ENCODE measurements at regions not wholly inside any gene's neighbourhood (a gene's known extent, or its start where the extent isn't known, plus 50 kb on each side); places are given as distances from the start of the nearest gene placed in this dataset.

DNA sequence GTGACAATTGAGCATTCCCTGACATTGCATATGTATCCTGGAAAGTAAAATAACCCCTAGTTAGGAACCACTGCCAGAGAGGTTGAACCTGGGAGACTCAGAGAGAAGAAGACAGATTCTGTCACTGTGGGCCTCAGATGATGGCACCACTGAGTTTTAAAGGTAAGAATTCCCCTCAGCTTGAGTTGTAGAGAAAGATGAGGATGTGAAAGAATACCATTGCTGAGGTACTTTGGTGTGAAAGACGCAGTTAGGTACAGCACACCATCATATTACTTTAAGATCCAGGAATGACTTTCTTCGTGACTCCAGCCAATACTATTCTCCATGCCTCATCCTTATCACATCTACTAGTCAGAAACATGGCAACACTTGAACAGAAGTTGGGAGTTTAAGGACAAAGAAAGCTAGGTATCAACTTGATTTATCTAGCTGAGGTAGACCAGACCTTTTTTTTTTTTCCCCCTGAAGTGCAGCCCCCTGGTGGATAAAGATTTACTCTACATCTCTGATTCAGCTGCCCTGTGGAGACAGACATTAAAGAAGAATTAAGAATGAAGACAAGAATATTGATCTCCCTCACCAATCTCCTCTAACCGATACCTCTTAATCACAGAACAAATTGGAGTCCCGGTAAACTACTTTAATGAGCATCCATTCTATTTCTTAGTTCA lies 630.5 kb upstream of the FANCL start:
- FAIRE-seq, result no peak

DNA sequence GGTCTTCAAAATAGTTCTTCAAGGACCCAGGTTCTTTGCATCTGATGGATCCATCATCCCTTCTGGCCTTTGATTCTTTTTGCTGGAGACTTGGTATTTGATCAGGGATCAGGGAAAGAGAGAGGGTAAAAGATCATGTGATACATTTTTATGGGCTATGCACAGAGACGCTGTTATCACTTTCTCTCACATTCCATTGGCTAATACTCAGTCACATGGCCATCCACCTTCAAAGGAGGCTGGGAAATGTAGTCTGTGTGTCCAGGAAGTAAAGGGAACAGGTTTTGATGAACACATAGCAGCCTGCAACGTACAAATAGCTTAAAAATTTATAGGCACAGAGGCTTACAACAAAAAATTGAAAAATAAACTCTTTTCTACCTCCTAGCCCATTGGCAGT lies 629.6 kb upstream of the FANCL start:
- FAIRE-seq, result no peak

DNA sequence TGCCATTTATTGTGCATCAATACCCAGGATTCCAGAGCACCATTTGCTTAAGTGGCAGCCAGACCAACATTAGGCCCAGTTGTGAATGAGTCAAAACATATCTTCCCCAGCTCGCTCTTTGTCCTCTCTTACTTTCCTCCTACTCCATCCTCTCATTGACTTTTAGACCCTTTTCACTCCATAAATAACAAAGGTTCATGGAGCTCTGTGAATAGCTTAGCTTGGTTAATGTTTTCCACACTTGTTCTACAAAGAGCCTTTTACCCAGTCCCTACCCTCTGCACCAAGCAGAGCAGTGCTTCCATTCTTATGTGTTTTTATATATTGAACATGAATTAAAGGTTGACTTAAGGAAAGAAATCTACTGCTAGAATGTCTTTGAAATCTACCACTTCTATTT lies 625.8 kb upstream of the FANCL start:
- no peak for FAIRE-seq

DNA sequence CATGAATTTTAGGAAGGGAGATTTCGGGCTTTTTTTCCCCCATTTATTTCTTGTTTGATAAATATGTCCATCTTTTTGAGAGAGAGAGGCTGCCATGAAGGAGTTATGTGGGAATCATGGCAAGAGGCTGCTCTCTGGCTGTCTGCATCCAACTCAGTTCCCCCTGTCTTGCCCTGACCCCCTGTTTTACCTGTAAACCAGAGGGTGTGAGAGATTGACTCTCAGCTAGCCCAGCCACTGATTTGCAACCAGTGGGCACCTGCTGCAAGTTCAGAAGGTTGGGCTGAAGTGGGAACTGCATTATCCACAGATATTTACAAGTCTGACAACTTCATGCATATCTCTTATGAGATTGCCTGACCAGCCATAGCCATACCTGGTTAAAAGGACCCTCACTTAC lies 625.4 kb upstream of the FANCL start:
- FAIRE-seq, result no peak

DNA sequence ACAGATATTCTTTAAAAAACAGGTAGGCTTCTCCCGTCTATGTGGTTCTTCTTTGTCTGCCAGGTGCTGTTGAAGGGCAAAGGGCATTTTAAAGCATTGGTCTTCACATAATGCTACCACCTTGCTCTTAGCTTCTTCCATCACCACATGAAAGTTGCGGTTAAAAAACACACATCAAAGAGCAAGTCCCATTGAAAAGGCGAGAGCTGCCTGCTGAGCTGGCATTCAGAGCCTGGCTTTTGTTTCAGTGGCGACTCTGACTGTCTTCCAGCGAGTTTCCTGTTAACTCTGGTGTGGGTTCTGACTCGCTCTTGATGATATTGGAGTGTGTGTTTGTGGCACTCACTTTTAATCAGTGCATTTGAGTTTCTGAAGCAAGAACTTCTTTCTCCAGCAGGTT lies 624.9 kb upstream of the FANCL start:
- no peak for FAIRE-seq

DNA sequence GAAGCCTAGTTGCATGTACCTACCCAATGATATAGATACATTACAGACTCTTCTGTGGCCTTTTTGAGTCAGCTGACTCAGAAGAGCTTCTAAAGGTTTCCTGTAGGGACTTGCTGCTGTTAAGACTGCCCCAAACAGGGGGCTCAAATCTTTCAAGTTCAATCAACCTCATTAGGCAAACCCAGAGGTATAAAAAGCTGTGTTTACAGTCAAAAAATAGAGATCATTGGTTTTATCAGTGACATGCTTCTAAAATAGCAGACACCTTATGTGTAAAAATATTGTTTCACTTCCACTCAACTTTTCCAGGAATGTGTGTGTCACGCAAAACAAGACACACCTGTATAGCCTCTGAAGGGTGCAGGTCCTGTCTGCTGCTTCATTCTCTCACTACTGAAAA lies 624.3 kb upstream of the FANCL start:
- no peak for FAIRE-seq

DNA sequence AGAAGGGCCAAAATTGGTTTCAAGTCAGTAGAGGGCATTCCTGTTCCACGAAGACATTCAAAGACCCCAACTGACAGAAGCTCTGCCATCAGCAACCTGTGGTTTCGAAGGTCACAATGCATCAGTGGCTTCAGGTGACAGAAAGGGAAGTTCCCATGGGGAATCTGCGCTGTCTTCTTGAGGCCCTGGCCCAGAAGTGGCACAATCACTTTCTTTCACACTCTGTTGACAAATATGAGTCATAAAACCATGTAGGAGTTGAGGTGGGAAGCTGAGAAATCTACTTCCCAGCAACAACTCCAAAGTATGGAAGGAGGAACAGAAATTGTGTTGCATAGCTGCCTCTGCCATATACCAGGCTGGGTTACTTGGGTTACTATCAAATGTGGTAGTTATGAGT lies 621.1 kb upstream of the FANCL start:
- FAIRE-seq, result no peak

DNA sequence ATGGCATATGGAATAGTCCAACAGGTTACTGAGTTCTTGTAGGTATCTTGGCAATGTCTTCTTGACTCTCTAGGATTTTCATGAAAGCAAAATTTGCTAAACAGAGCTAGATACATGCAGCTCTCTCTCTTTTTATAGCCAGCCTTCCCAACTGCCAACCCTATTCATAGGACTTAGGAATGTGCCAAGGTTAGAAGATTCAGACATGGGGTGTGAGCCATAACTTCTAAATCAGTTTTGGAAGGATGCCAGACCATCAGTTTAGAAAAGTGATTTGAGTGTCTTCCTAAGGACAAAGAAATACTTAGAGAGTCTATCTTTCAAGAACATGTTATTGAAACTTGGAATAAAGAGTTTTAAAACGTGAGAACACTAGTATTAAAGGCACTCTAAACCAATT lies 619.5 kb upstream of the FANCL start:
- FAIRE-seq, result no peak

DNA sequence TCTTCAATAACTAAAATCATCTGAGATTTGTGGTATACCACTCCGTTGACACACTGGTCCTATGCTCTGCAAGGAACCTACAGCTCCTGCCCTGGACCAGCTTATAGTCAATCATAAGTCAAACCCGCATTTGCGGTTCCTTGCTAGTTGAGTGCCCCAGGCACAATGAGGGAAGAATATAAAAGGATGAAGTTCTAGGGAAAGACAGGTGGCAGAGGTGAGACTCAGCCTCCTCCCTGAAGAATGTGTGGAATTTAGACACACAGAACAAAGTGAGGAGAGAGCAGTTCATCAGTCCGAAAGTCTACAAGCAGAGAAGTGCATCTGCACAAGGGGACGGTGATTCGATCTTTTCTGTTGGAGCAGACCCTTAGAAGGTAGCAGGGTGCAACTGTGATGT lies 615.0 kb upstream of the FANCL start:
- no peak for FAIRE-seq

DNA sequence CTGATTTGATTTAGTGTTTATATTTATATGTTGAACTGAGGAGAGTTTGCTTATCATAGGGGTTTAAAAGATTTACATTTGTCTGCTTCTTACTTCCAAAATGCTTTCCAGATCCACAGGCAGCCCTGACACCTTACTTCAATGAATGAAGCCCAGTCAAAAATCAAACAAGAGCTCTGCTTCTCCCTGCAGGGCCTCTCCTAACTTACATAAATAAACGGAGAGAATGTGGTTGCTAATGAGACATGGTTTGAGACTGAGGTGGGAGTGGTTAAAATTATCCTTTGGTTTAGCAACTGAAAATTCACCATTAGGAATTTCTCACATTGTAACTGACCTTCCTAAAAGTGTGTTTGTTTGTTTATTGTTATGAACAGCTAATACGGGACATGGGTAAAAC lies 612.3 kb upstream of the FANCL start:
- no peak for FAIRE-seq

DNA sequence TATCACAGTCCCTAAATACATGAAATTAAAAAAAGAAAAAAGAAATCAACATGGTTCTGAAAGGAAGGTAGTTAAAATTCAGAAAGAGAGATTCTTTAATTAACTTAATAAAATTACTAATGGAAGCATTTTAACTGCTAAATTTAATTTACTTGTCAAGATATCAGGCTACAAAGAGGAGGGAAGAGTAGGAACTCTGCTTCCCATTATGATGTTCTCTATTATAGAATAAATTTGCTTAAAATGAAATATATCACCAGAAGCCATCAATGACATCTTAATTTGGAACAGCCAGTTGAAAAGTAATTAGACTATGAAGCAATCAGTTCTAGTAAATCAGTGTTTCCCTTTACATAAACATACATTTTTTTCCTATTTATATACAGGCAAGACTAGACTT lies 611.8 kb upstream of the FANCL start:
- FAIRE-seq, result no peak

DNA sequence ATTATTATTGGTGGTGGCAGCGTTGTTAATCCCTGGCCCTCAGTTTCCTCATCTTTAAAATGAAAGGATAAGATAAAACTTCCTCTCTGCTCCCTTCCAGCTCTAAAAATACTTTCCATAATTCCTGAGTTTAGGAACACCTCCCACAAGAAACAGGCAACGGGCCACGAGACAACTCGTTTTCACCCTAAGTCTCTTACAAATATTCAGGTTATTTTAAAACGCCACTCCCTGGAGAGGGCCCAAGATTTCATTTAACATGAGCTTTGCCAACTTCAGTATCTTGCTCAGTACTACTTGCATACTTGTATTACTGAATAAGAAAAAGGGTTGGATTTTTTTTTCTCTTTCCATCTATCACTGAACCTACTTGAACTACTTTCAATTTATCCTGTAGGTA lies 611.1 kb upstream of the FANCL start:
- FAIRE-seq, result no peak

DNA sequence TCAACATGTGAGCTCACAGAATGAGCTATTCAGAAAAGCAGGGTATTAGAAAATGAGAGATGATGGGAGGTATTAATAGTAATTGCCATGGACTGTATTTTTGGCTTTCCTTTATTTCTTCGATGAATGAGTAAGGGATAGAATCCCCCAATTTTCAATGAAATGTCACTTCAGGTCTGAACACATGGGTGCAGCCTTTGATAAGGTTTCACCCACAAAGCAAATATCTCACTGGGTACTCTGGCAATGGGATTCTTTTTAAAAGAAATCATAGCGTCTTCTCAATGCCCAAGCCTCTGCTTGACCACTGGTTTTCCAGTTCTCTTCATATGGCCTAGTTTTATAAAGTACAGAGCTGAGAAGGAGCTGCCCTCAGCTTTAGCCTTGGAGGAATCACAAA lies 610.5 kb upstream of the FANCL start:
- FAIRE-seq, result no peak

DNA sequence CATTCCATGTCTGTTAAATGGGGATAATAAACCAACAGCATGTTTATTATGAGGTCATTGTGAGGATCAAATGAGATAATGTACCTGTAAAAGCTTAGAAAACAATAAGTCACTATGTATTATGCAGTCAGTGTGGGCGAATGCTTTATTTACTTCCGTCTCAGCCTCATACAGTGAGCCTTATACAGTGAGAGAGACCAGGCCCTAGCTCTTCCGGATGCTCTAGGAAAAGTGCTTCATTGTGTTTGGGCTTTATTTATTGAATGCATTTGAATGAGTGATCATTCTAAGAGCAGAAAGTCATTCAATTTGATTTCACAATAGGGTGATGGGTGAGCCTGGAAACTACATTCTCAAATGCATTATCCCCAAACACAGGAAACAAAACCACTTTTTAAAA lies 603.9 kb upstream of the FANCL start:
- FAIRE-seq, result no peak

DNA sequence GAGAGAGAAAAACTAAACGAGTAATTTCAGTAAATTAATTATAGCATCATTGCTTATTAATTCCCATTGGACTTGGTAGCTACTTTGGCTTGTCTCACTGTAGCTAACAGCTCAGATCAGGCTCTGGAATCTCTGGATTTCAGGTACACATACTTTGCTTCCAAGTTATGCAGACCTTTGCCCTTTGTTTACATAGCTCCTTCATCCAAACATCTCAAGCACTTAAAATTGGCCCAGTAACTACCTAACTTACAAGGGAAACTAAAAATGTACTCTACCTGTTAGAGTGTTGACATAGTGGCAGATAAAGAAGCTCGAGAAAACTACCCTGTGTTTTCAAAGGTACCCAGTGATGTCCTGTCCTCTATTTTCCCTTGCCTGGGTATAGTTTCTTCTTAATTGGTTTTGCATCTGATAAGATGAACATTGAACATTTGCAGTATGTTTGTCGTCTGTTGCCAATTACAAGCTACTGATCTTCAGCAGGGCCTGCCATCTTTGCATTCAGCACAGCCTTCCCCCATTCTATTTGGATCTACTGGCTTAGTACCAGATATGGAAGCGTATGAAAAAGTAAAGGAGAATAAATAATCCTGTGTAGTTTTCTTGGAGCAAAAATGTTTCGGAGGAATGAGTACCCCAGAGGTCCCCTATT lies 601.5 kb upstream of the FANCL start:
- no peak for FAIRE-seq

DNA sequence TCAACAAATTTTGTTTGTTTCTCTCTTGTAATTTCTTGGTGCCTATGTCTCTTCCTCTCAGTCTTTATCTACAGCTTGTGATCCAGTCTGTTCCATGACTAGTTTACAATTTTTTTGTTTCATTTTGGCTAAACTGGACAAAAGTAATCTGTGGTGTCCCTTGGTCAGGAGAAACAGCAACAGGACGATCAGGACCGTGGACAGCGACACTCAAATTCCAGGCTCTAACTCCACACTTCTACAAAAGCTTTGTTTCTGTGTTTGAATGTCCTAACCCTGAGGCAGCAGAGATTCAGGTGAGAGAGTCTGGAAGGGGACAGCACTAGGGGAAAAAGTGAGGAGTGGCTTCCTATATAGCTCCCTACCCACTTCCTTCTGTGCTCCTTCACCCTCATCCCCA lies 593.3 kb upstream of the FANCL start:
- FAIRE-seq, result no peak

DNA sequence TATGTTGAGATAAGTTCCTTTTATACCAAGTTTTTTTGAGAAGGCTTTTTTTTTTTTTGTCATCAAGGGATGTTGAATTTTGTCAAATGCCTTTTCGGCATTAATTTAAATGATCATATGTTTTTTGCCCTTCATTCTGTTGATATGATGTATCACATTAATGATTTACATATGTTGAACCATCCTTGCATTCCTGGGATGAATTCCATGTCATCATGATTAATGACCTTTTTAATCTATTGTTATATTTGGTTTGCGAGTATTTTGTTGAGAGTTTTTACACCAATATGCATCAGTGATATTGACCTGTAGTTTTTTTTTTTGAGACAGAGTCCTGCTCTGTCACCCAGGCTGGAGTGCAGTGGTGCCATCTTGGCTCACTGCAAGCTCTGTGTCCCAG lies 585.7 kb upstream of the FANCL start:
- no peak for FAIRE-seq

DNA sequence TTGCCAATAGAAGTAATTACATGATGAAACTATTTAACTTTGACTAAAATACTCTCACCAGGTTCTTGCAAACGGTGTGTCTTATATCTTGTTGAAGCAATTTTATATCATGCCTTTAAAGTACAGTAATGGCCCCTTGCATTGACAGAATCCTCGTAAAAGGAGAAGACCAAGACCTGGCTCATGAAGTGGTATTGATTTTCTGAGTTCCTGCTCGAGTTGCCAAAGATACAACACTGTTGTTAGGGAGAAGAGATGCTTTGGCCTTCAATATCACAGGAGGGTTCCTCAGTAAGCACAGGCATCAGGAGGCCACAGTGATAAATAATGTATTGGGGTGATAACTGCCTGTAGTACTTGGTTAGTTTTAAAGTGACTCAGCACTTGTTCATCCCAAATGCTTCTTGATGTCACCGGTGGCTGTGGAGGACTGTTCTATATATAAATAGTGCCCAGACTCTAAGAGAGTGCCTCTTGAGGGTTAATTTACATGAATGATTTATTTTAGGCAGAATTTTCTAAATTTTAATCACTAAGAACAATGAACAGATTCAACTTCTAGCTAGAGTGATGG lies 571.7 kb upstream of the FANCL start:
- no peak for FAIRE-seq

DNA sequence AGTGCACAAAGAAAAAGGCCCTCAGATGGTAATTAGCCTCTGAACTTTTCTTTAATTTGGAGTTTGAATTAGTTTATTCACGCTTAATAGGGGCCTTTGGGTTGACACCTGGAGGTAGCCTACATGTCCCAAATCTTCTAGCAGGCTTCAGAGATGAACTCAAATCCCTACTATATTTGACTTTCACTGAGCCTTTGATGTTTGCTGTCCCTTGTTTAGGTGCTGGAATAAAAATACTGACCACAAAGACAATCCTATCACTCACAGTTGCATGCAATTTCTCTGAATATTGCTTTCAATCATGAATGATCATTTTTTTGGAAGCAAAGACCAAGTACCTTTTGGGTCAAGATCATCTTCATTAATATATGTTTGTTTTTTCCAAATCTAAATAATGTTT lies 564.0 kb upstream of the FANCL start:
- FAIRE-seq, result no peak

DNA sequence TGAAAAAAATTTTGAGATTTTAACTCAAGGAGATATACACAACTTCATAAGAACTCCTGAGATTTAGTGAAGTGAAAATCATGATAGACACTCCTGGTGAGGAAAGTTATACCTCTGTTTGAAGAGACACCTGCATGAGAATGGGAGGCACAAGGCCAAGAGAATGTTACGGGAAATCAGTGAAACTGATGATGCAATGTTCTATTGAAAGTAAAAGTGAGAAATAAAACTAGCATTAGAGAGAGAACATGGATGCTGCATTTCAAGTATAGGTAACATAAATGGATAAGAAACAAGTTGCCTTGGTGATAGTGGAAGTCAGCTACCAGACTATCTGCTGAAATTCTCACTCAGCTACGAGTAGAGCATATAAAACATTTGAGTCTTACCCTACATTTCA lies 562.1 kb upstream of the FANCL start:
- no peak for FAIRE-seq

DNA sequence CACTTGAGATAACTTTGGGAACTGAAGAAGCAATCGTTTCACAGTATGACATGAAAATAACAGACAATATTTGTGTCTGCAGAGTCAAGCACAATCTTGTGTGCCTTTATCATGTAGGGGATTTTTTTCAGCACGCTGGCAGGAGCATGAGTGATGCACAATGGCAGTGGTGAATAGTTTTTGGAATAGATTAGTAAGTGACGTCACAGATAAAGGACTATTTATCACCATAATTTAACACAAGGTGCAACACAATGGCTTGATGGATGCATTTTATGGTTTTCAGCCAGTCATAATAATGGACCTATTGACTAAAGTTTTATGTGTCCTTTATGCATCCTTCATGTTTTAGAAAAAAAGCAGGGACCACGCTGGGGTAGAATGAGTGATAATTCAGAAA lies 559.8 kb upstream of the FANCL start:
- FAIRE-seq, result no peak

DNA sequence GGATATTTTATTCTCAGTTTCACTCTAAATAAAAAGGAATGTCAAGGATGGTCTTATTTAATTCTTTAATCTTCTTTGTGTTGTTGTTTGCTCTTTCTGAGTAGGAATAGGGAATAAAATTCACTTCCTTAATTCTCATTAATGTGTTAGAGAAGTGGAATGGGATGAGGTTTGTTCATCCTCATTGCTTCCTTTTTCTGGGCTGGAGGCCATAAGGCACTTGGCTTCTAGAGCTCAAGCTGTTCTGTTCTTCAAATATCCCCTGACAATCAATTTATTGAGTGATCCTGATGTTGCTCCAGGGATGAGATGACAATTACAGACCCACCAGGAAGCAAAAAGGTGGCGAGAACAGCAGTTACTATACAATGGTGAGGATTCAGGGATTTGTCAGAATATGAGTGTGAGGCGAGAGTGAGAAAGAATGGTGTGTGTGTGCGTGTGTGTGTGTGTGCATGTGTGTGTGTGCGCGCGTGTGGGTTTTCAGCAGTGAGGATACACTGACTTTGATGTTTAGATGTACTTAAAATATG lies 557.6 kb upstream of the FANCL start:
- FAIRE-seq, result no peak

DNA sequence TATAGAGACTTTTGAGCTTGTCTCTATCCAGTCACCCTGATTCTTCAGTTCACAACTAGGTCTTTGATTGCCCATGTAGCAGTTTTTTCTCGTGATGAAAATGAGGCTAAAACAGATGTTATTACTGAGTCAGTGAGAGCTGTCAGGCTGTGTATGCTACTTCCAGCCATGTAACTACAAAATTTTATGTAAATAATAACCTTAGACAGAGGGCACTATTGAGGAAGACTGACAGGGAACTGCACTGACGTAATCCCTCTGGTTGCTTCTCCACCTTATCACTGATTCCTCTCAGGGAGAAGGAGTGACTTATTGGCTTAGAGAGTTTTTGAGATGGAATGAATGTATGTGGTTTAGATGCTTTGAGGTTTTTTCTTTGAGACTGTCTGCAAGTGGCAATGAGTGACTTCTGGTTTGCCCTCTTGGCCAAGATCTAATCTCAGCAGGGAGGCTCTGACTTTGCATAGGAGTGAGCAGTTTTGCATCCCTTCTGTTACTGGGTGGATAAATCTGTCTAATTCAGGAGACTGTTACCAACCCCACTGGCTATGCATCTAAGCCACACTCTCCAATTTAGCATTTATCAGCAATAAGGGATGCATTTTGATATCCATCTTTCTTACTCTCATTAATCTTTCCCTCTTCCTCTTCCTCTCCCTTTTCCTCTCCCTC lies 555.2 kb upstream of the FANCL start:
- no peak for FAIRE-seq

DNA sequence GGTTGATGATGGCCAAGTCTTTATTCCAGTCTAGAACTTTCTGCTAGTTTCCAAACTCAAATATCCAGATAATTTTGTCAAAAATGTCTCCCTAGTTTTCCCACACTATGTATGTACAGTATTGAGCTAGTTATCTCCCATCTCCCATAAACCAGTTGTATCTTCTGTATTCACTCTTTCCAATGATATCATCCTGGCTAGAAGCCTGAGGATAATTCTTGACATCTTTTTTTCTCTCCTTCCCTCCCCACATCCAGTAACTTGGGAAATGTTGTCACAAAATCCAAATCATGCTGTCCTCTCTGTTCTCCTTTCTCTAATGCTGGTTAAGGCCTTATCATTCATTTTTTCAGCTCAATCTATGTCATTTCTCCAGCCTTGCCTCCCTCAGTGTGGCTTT lies 553.8 kb upstream of the FANCL start:
- no peak for FAIRE-seq

Data from islet of Langerhans (tissue), 1 donor.